Gastrocnemius medialis (tissue), 4 donors: ENCODE measurements at regions not wholly inside any gene's neighbourhood (a gene's known extent, or its start where the extent isn't known, plus 50 kb on each side); places are given as distances from the start of the nearest gene placed in this dataset.
"Not testable (repeated sequence)": the region's sequence is repeated elsewhere in the genome, so short reads cannot be mapped to it uniquely, and the experiment has no call there.

Experiments used
- ATAC-seq, 2 donors: fragments of 150-250 bp; one replicate each; pipeline ENCODE4 v1.9.1; 2016
- DNase-seq, 2 donors: peaks; one replicate each; pipeline ENCODE4 v3.0.0-alpha.2; 2019
- H3K27ac ChIP-seq, 4 donors: fragments of 200-600 bp; sonication (generic); 1 replicate in 1 of 4; 2 replicates in 3 of 4; pipeline ENCODE4 v1.5.1; 2016 to 2018; ENCODE audit warnings: mild to moderate bottlenecking in 2 of 4, moderate library complexity in 1 of 4
- H3K27me3 ChIP-seq, 3 donors: fragments of 200-600 bp; sonication (generic) in 2 of 3; 1 replicate in 1 of 3; 2 replicates in 2 of 3; pipeline versions ENCODE4 v1.5.1 to v1.6.0; 2016 to 2019; ENCODE audit warnings: mild to moderate bottlenecking in 1 of 3, moderate library complexity in 1 of 3
- H3K36me3 ChIP-seq, 2 donors: fragments of 200-600 bp; sonication (generic) in 1 of 2; one replicate each; pipeline ENCODE4 v1.5.1; 2017 to 2018
- H3K4me1 ChIP-seq, 2 donors: fragments of 200-600 bp; sonication (generic) in 1 of 2; one replicate each; pipeline ENCODE4 v1.5.1; 2016 to 2017; ENCODE audit warnings: mild to moderate bottlenecking in 2 of 2
- H3K4me3 ChIP-seq, 4 donors: fragments of 200-600 bp; sonication (generic) in 3 of 4; 1 replicate in 1 of 4; 2 replicates in 3 of 4; pipeline ENCODE4 v1.5.1; 2016 to 2019; ENCODE audit warnings: mild to moderate bottlenecking in 2 of 4
- H3K9me3 ChIP-seq, 3 donors: fragments of 200-600 bp; sonication (generic) in 2 of 3; 1 replicate in 1 of 3; 2 replicates in 2 of 3; pipeline ENCODE4 v1.5.1; 2016 to 2019
- CTCF ChIP-seq, 5 experiments: fragments of 450-650 bp in 3 of 5; fragments of 200-600 bp in 2 of 5; sonication (generic) in 2 of 5; IDR thresholded peaks in 4 of 5; conservative IDR thresholded peaks in 1 of 5; 1 replicate in 4 of 5; 2 replicates in 1 of 5; pipeline ENCODE4 v1.5.1; 2016 to 2019; ENCODE audit warnings: antibody characterized with exemption in 5 of 5, mild to moderate bottlenecking in 3 of 5, moderate library complexity in 3 of 5
- POLR2A ChIP-seq, 2 donors: fragments of 450-650 bp; IDR thresholded peaks; one replicate each; pipeline ENCODE4 v1.6.1; 2017; ENCODE audit warnings: antibody characterized with exemption in 2 of 2, mild to moderate bottlenecking in 2 of 2, moderate library complexity in 2 of 2
- in situ Hi-C, 4 donors: fragments of 200-750 bp; cut with MboI; loops; one replicate each; pipeline versions ENCODE4 v1.15.0 to v1.8.0; 2017; ENCODE audit warnings: low sequenced_read_pairs in 4 of 4
- intact Hi-C: fragments of 100-400 bp; cut with DNase I; formaldehyde crosslinking; loops from one replicate; pipeline ENCODE4 v1.15.1; 2023; ENCODE audit warnings: low total_unique reads

- Histone ChIP-seq H3K4me1 (no peaks in the 10 kb centered on the region), H3K27ac (no peak overlapping the region), H3K4me3 (no peak overlapping the region), H3K36me3 (no peaks in the 10 kb centered on the region), H3K9me3 (no peaks in the 10 kb centered on the region), H3K27me3 (no peaks in the 10 kb centered on the region)
- intact Hi-C loops (loop anchor here (1.0 kb wide), 1 partner anchor 130 kb away; no protein-coding TSS in a partner anchor), in situ Hi-C loops (loop anchor here in 2 of 4 donors (25.0 kb wide), 2 partner anchors 124 to 374 kb away; partner anchors contain the start of genes ABTB2 (in 1 of the 2) and NAT10 (in 1 of the 2))
- TF ChIP-seq CTCF (IDR thresholded peaks at IDR 0.05 in 4 of 5, conservative IDR thresholded peaks at IDR 0.05 in 1 of 5) (peak; percentile 38 to 79 (median 68)), POLR2A (IDR thresholded peaks at IDR 0.05) (no peak)
- ATAC-seq (peak in 1 of 2 donors; percentile 79), DNase-seq (peak; percentile 34 to 51)
Observed at GRCh38 chr11:33987975-33988580, 63.5 kb upstream of the CAPRIN1 start.

- Histone ChIP-seq H3K27me3 (no peaks in the 10 kb centered on the region), H3K4me3 (no peak overlapping the region), H3K36me3 (no peaks in the 10 kb centered on the region), H3K9me3 (no peaks in the 10 kb centered on the region), H3K27ac (no peak overlapping the region), H3K4me1 (no peaks in the 10 kb centered on the region)
- TF ChIP-seq CTCF (IDR thresholded peaks at IDR 0.05 in 4 of 5, conservative IDR thresholded peaks at IDR 0.05 in 1 of 5) (no peak), POLR2A (IDR thresholded peaks at IDR 0.05) (no peak)
- ATAC-seq = no peak
- intact Hi-C loops (no loop called here), in situ Hi-C loops (loop anchor here in 2 of 4 donors (25.0 kb wide), 2 partner anchors 125 to 375 kb away; partner anchors contain the start of genes ABTB2 (in 1 of the 2) and NAT10 (in 1 of the 2))
- DNase-seq = no peak
Observed at GRCh38 chr11:33987545-33987944, 64.0 kb upstream of the CAPRIN1 start.

- H3K36me3 ChIP-seq, intact Hi-C loops, H3K27me3 ChIP-seq, H3K9me3 ChIP-seq, H3K4me3 ChIP-seq, DNase-seq, H3K27ac ChIP-seq, H3K4me1 ChIP-seq, ATAC-seq: not testable (repeated sequence)
- in situ Hi-C loops = loop anchor here in 2 of 4 donors (25.0 kb wide), 2 partner anchors 125 to 375 kb away; partner anchors contain the start of genes ABTB2 (in 1 of the 2) and NAT10 (in 1 of the 2)
Observed at GRCh38 chr11:33986597-33987501, 64.7 kb upstream of the CAPRIN1 start.

GRCh38 chr11:33984682-33985389, 66.7 kb upstream of the CAPRIN1 start:
- no peaks in the 10 kb centered on the region for H3K27me3 ChIP-seq
- in situ Hi-C loops = loop anchor here in 2 of 4 donors (25.0 kb wide), 2 partner anchors 127 to 377 kb away; partner anchors contain the start of genes ABTB2 (in 1 of the 2) and NAT10 (in 1 of the 2)
- DNase-seq (no peak), ATAC-seq (no peak)
- no peaks in the 10 kb centered on the region for H3K36me3 ChIP-seq
- intact Hi-C loops = no loop called here
- no peaks in the 10 kb centered on the region for H3K9me3 ChIP-seq
- H3K4me3 ChIP-seq = no peak overlapping the region
- no peak overlapping the region for H3K27ac ChIP-seq
- no peak for TF ChIP-seq CTCF (IDR thresholded peaks at IDR 0.05 in 4 of 5, conservative IDR thresholded peaks at IDR 0.05 in 1 of 5)
- no peak for TF ChIP-seq POLR2A (IDR thresholded peaks at IDR 0.05)
- H3K4me1 ChIP-seq = no peaks in the 10 kb centered on the region
